ENCODE measurements at regions not wholly inside any gene's neighbourhood (a gene's known extent, or its start where the extent isn't known, plus 50 kb on each side); places are given as distances from the start of the nearest gene placed in this dataset.

DNA sequence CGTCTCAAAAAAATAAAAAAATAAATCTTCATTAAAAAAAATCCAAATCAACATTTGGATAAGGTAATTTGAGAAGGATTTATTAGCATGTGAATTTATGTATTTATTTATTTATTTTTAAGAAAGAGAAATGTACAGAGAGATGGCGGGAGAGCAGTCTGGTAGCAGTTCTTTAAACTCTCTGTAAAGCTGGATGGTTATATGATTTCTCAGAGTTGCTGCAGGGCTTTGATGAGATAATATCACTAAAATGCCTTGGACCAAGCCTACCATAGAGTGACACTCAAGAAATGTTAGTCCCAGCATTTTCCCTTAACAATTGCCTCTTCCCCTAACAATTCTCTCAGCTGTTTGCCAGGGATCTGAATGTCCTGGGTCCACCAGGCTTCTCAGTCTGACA lies 103.4 kb upstream of the LNX1 start:
- DNase-seq (ENCODE audit: low read depth), result no peak

DNA sequence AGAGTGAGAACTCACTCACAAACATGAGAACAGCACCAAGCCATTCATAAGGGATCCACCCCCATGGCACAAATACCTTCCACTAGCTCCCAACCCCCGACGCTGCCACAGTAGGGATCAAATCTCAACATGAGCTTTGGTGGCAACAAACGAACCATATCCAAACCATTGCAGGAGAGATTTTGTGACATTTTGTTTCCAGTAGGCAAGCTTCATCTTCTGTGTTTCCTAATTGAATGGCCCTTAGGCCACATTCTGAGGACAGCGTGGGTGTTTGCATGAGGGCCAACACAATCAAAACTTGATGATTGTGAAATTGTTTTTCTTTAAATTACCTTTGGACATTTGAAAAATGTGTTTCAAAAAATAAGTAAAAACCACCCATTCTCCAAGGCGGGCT lies 102.6 kb upstream of the LNX1 start:
- peak; percentile 81 for DNase-seq (ENCODE audit: low read depth)

DNA sequence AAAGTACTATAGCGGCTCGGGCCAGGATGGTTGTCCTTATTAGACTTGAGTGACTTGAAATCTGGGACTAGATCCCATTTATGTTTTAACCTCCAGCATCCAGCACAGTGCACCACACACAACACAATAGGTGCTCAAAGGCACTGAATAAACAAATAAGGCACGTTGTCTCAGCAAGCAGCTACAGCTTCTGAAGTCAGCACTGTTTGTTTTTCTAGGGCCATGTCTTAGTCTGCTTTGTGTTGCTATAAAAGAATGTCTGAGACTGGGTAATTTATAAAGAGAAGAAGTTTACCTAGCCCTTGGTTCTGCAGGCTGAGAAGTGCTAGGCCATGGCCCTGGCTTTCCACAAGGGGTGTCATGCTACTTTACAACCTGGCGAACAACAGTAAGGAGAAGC lies 102.1 kb upstream of the LNX1 start:
- peak; percentile 61 for DNase-seq (ENCODE audit: low read depth)

DNA sequence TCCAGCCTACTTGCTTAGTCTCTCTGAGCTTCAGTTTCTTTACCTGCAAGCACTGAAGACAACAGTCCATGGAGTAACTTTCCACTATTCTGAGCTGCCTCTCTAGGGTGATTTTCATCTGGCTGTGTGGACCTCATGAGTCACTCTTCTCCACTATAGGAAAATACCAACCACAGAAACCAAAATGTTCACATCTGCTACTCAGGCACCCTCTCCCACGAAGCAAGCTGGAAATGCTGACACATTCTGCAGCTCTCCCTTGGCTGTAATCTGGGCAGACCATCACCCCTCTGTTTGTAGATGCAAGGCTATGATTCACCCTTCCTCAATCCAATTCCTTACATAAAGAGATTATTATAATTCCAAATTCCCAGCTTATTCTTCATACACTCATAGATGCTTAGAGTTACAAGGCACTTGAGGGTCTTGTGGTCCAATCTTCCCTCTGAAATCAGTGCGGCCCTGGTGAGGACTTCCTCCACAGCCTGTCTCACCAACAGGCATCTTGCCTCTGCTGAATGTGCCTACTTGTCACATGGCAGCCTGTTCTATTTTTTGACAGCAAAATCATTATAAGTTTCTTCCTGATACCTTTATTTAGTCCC lies 97.0 kb upstream of the LNX1 start:
- DNase-seq (ENCODE audit: low read depth), result peak; percentile 97

DNA sequence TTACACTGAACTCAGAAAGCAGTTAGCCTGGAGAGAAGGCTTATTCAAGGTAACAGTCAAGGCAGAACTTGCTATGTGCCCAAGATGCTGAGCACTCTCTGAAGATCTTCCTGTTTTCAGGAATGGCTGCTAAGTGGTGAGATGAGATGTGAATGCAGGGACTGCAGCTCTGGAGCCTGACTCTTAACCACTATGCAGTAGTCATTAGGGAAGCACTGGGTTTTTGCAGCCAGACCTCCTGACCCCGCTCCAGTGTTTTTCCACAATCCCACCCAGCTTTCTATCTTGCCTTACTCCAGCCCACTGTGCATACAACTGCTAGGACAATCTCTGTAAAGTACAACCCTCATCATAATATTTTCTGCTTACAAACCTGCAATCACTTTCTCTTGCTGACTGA lies 95.2 kb upstream of the LNX1 start:
- no peak for DNase-seq (ENCODE audit: low read depth)

DNA sequence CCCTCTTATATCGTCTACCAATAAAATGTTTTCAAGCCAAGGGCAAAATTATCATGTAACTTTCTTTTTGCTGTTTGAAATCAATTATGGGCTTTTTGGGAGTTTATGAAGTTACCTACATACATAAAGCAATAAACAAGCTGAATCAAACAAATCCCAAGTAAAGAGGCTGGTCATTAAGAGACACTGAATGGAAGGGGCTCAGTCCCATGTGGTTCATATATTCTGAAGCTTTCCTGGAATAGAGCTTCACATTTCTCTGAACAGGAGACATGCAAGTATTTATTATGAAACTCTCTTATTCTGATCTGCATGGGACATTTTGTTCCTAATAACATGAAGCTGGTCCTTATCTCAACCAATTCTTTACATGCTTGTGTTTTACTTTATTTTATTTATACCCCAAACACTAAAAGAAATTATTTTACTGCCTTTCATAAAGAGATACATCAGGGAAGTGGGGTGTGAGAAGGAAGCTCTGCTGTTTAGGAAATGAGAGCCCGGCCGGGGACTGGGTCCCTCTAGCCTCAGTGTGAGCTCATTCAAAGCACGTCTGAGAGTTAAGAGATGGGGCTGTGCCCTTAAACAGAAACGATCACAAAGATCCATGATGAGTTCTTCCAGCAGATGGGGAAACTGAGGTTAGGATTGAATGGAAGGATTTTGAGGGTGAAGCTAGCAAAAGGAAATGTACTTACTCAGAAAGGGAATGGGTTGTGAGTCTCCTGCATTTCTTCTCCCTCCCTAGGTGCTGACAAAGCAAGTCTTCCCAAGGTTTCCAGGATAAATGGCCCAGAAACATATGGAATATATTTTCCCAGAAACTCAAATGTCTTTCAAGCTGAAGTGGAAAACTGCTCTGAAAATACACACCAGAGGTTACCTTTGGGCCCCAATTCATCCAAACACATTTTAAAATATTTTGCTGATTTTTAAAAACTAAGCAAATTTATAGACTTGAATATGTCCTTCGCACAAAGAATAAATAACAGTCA lies 93.1 kb upstream of the LNX1 start:
- no peak for DNase-seq (ENCODE audit: low read depth)

DNA sequence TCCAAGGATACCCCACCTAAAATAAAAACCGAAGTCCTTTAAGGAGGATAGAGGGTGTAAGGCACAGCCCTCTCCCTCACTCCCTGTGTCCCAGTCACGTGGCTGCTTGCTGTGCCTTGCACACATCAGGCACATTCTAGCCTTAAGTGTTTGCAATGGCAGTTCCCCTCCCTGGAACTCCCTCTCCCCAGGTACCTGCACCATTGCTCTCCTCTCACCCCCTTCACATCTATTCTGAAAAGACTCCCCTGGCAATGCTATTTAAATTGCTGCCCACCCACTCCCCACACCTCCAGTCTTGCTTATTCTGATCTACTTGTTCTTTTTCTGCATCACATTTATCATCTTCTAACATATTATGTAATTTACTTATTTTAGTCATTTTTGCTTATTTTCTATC lies 91.6 kb upstream of the LNX1 start:
- no peak for DNase-seq (ENCODE audit: low read depth)

DNA sequence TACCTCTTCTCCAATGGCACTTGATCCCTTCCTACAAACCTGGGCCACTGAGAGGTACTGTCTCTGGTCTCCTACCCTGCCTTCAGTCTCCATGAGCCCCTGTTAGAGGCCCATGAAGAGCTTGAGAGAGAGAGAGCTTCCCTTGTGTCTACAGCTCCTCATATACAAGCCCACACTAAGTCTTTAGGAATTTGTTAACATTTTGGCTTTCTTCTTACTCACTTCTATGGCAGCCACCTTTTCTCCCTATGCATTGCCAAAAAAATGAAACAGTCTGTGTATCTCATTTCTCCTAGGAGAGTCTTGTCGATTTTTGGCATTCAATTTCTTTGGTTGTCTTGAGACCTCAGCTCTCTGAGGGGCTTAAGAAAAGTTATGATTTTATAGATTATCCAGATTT lies 90.9 kb upstream of the LNX1 start:
- no peak for DNase-seq (ENCODE audit: low read depth)

DNA sequence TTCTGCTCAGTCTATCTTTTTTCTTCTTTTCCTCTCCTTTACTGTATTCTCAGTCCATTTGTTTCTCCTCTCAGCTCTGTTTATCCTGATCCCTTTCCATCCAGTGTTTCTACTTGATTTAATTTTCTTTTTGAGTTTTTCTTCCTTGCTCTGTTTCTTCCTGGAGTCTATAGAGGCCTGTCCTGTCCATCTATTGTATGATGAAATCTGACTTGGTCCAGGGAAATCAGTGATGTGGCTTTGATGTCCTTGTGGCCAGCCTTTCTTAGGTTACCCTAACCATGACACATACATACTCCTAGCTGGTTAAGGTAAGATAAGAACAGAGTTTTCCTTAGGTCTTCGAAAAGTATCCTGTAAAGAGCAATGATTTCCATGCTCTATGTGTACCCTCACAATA lies 89.3 kb upstream of the LNX1 start:
- DNase-seq (ENCODE audit: low read depth), result no peak

DNA sequence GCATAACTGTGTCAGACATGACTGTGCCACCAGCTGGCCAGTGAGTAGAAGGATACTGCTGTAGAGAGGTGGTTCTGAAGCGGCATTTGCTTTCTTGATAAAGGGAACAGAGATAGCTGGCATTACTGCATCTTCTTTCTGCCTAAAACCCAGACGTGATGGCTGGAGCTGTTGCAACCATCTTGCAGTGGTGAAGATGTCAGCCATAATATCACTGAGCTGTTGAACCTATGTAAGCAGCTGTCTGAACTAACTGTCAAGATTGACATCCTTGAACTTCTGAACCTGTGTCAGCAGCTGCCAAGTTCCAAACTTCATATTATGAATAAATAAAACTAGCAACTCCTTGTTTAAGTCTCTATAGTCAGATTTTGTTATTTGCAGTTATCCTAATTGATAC lies 88.9 kb upstream of the LNX1 start:
- no peak for DNase-seq (ENCODE audit: low read depth)

DNA sequence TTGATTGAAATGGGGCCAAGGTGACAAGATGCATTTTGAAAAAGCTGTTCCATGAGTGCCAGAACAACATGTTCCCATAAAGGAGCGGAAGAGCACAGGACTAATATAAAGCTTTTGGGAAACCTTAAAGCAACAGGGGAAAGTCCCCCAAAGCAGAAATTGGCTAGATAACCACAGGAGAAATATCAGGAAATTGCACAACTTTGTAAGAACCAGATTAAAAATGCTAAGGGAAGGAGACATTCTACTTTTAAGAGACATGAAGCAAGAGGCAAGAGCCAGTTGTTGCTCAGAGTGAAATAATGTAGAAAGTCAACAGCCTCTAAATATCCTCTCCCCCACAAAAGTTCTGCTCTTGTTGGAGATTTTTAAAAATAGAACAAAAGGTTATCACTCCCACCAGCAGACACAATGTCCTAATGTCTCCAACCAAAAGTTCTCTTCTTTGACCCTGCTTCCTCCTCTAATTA lies 85.2 kb upstream of the LNX1 start:
- DNase-seq (ENCODE audit: low read depth), result peak; percentile 53

DNA sequence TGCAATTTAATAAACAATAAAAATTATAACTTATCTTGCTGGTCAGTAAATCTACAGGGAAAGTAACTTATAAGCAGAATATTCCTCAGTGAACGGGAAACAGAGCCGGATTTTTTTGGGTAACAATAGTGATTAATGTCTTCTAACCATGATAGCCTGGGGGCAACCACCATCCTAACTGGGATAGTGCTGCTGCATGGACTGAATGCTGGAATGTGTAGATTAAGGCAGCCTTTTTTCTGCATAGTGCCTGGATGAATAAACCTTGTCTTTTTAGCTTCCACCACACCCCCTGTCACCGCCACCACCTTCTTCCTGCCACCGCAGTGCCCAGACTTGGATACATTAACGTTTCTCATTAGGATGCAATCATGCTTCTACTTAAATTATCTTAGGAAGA lies 83.6 kb upstream of the LNX1 start:
- DNase-seq (ENCODE audit: low read depth), result no peak

DNA sequence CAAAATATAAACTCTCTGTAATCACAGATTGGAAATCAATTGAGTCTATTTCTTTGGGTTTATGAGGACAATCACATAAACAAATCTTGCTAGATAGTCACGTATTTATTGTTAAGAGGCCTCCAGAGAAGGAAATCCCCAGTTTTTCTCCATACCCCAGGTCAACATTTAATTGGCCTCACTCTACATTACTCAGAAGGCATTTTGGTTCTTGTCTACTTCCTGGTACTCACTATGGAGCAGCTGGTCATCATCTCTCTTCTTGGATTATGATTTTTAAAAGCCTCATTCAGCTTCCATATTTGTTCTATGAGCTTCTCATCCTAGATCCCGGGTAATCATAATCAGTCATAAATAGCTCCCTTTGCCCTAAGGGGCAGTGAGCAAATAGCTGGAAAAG lies 81.6 kb upstream of the LNX1 start:
- DNase-seq (ENCODE audit: low read depth), result no peak

DNA sequence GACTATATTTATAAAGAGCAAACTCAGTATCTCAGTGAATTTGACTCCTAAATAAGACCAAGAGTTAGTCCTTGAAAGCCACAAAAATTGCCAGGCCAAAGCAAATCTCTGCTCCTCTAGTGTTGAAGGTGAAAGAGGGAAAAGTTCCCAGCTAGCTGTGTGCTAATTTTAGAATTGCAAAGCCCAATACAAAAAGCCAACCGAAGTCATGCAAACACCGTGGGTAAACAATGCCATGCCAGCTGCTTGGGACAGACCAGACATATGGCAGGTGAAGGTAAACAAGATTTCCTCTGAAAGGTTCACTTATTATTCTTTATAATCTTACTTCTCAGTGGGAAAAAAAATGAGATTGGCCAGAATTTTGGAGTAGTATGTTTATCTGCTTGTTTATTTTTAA lies 80.5 kb upstream of the LNX1 start:
- no peak for DNase-seq (ENCODE audit: low read depth)

DNA sequence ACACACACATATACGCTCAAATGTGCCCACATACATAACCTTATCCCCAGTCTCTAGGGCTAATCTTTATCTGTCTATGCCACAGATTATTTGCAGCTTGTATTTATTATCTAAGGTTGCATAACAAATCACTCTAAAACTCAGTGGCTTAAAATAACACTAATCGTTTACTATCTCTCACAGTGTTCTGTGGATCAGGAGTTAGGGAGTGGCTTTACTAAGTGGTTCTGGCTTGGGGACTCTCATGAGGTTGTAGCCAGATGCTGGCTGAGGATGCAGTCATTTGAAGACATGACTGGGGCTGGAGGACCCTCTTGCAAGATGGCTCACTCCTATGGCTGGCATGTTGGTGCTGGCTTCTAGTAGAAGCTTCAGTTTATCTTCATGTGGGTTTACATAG lies 68.5 kb upstream of the LNX1 start:
- DNase-seq (ENCODE audit: low read depth), result no peak

DNA sequence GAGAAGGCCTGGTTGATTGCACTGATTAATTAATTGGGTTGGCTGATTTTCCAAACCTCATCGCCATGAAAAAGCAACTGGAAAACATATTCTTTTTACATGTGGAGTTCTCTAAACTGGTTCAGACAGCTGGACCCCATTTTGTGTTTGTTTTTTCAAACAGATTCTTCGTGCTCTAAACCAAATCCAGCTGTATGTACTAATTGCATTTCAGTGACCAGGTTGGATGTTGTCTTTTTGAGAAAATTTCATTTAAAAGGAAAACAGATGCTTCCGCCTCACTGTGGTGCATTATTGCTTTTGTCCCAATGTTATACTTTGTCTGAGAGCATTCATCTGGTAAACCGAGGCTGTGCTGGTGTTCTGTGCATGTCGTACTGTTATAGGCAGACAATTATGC lies 67.8 kb upstream of the LNX1 start:
- DNase-seq (ENCODE audit: low read depth), result no peak

DNA sequence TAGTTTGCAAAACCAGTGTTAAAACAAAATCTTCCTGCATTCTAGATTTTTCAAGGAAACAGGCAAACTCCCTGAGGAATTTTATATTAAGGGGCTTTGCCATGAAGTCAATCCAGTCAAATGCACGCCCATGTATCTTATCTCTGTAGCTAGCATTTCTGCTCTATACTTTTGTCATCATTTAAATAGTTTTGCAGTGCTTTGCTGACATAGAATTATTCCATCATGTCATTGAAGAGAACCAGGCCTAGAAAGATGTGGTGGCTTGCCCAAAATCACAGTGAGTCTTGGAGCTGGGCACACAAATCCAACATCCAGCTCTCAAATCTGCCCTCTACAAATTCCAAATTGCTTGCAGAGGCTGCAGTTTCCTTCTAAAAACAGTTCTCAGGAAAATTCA lies 66.7 kb upstream of the LNX1 start:
- no peak for DNase-seq (ENCODE audit: low read depth)

DNA sequence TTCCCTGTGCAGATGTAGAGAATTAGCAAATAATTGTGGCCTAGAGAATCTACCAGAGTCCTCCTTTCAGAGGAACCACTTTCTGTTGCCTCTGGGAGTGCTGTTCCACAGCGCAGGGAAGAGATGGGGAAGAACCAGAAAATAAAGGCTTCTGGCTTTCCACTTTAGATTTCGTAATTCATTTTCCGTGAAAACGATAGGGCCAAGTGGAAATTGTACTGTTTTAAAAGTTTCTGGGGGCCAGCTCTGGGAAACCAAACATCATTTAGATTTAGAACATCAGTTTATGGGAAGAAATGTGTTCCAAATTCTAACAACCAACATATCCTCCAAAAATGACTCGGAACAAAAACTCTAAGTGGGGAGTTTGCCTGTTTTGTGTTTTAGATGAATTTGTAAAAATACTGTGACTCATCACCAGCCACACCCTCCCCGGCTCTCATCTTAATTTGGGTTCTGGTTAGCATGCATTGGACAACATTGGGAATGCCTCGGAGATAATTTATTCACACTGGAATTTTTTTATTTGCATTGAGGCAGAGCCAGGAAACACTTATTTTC lies 65.2 kb upstream of the LNX1 start:
- no peak for DNase-seq (ENCODE audit: low read depth)

DNA sequence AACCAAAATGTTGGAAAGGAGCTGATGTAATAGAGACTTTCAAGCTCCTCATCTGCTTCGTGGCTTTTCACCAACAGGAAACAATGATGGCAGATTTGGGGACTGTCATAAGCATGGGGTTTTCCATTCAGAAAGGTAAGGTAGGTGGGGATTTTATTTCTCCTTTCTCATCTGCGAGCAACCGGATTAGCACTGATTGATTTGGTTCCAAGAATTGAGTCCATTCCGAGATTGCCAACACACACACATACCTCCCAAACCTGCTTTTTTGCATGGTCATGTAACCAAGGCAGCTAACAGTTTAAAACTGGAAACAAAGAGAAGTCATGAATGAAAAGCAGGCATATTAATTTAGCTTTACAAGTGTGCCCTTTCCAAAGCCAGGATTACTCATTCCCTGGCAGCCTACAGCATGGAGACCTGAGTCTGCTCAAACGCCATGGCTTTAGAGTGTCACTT lies 63.0 kb upstream of the LNX1 start:
- DNase-seq (ENCODE audit: low read depth), result peak; percentile 86

DNA sequence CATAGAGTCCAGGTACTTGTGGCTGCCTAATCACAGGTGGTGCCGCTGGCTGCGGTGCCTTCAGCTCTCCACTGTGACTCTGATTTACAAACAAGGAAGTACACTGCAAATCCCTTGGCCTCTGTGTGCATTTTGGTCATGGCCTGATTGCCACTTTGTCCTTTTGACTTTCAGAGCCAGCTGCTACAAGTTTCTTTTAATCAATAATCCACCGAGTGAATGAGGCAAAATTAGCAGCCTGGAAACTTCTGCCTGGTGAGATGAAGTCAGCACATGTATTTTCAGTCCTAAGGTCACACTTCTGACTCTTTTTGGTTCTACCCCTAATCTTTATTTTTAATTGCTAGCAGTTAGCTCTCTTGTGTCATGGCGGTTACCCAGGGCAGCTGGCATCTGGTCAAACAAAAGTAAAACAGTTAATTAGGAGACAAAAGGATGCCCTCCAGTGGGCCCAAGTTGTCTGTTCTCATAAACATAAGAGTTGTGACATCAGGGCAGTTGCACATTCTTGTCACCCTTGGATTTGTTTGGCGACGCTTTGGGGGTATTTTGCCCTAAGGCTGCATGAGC lies 62.3 kb upstream of the LNX1 start:
- DNase-seq (ENCODE audit: low read depth), result peak; percentile 86

DNA sequence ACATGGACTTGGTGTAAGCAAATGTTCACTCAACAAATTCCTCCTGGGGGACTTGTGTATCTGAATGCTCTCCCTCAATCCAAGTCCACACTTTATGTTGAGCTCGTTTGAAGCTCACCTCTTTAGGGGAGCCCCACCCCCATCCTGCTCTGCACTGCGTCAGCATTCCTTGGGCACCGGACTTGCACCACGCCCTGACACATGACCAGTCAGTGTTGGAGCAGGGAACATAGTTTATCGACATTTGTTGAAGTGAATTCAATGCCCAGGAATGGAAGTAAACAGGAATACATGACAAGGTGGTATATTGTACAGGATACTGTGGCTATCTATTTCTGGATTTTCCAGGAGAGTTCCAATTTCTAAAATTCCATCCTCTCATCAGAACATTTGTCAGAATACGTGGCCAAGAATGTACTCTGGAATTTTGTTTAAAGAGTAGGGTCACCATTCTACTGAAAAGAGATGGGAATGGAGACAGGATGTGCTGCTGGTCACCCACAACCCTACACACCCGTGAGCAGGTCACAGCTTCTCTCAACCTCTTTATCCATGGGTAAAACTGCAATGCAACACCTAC lies 60.0 kb upstream of the LNX1 start:
- peak; percentile 44 for DNase-seq (ENCODE audit: low read depth)

DNA sequence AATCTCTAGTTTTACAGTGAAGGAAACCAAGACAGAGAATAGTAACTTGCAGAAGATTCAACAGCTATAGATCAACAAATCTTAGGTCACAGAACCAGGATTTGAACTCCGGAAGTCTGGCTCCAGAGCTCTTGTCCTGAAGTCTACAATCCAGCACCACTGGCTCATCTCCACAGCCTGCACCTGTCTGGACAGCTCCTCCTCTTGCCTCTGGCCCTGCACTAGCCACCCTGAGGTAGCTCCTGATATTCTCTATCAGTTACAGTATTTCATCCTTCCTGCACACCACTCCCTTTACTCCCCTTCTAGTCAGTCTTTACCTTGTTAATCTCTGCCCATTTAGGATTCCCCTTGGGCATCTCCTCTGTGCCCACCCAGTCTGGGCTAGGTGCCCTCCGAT lies 58.1 kb upstream of the LNX1 start:
- DNase-seq (ENCODE audit: low read depth), result no peak

All from renal cortical epithelial cell (primary cell).